GM12878 (cell line): ENCODE measurements at regions not wholly inside any gene's neighbourhood (a gene's known extent, or its start where the extent isn't known, plus 50 kb on each side); places are given as distances from the start of the nearest gene placed in this dataset.

ENCODE experiments used
- ATAC-seq: fragments of 200-7000 bp; cut with Tn5 transposase; 3 replicates; pipeline ENCODE4 v1.9.1; 2020; ENCODE audit warnings: mild to moderate bottlenecking, moderate library complexity
- BruUV-seq: library from RNA; stranded (reverse); fragments of 400-500 nt; replicated peaks from 2 replicates; lab custom pipeline; 2021; lab: Mats Ljungman, UMichigan
- CTCF ChIA-PET: fragments of 300-600 bp; sonication (Branson Sonifier 250); formaldehyde crosslinking; extraction: SDS; loops from one replicate; lab custom pipeline; 2021; ENCODE audit warnings: inconsistent platforms; lab: Yijun Ruan, JAX
- POLR2A ChIA-PET: fragments of 350-600 bp; formaldehyde crosslinking; extraction: SDS; loops from one replicate; lab custom pipeline; 2021; ENCODE audit warnings: inconsistent platforms; lab: Charles Lee
- RAD21 ChIA-PET: fragments of 300-600 bp; sonication (Branson Sonifier 250); formaldehyde crosslinking; loops from one replicate; lab custom pipeline; 2023; ENCODE audit warnings: antibody characterized with exemption; ENCODE audit not compliant: unreplicated experiment; lab: Charles Lee
- SMC1A ChIA-PET: fragments of 300-600 bp; sonication (Branson Sonifier 250); formaldehyde crosslinking; loops from one replicate; lab custom pipeline; 2023; ENCODE audit not compliant: unreplicated experiment, uncharacterized antibody; lab: Charles Lee
- DNase-seq: peaks from one replicate; pipeline ENCODE4 v3.0.0-alpha.2; 2011; ENCODE audit warnings: low read depth, low spot score
- FAIRE-seq: peaks from 3 replicates; lab custom pipeline; 2011; peaks lifted over from hg19 to GRCh38; lab: Jason Lieb, UNC
- H2AFZ ChIP-seq: 2 replicates; pipeline ENCODE4 v1.6.0; 2011; ENCODE audit warnings: low read depth, low read length, control low read depth; ENCODE audit not compliant: control insufficient read depth
- H3K27ac ChIP-seq: 2 replicates; pipeline ENCODE4 v1.5.1; 2011; ENCODE audit warnings: control low read depth; ENCODE audit not compliant: control insufficient read depth, insufficient read depth
- H3K27me3 ChIP-seq, 2 experiments: replicated peaks in 1 of 2; 2 replicates each; pipeline versions ENCODE4 v1.6.0 to v1.6.1; 2011; ENCODE audit warnings: low read length in 1 of 2; ENCODE audit not compliant: control insufficient read depth in 2 of 2, insufficient read depth in 2 of 2
- H3K36me3 ChIP-seq, 2 experiments: 2 replicates each; pipeline ENCODE4 v1.5.1; 2011; ENCODE audit warnings: low read length in 1 of 2; ENCODE audit not compliant: control insufficient read depth in 2 of 2, insufficient read depth in 2 of 2
- H3K4me1 ChIP-seq: 2 replicates; pipeline ENCODE4 v1.6.1; 2011; ENCODE audit warnings: mild to moderate bottlenecking, low read length, moderate library complexity, mixed read lengths; ENCODE audit not compliant: control insufficient read depth, insufficient read depth
- H3K4me2 ChIP-seq: 2 replicates; pipeline ENCODE4 v1.6.0; 2011; ENCODE audit warnings: control low read depth; ENCODE audit not compliant: control insufficient read depth, insufficient read depth
- H3K4me3 ChIP-seq: fragments of 200-600 bp; sonication (generic); 2 replicates; pipeline ENCODE4 v1.5.1; 2016
- H3K79me2 ChIP-seq: 2 replicates; pipeline ENCODE4 v1.6.0; 2011; ENCODE audit warnings: low read length; ENCODE audit not compliant: control insufficient read depth, insufficient read depth
- H3K9ac ChIP-seq: 2 replicates; pipeline ENCODE4 v1.8.0; 2011; ENCODE audit warnings: low read length, control low read depth, mixed read lengths; ENCODE audit not compliant: control insufficient read depth, insufficient read depth
- H3K9me3 ChIP-seq: replicated peaks from 3 replicates; pipeline ENCODE4 v1.5.1; 2011; ENCODE audit warnings: mild to moderate bottlenecking, low read length; ENCODE audit not compliant: control insufficient read depth, insufficient read depth
- H4K20me1 ChIP-seq: 2 replicates; pipeline ENCODE4 v1.6.0; 2011; ENCODE audit not compliant: control insufficient read depth, insufficient read depth
- ASH2L ChIP-seq: fragments of 300-600, 200-600 bp; sonication (generic); IDR thresholded peaks from 2 replicates; pipeline ENCODE4 v1.6.1; 2017; ENCODE audit warnings: low read depth, mild to moderate bottlenecking, borderline replicate concordance
- CUX1 ChIP-seq: IDR thresholded peaks from 2 replicates; pipeline ENCODE4 v1.6.1; 2012; ENCODE audit warnings: improper control_type of control experiment, low read depth, low read length; ENCODE audit not compliant: insufficient replicate concordance
- DPF2 ChIP-seq: fragments of 450-650 bp; IDR thresholded peaks from 2 replicates; pipeline ENCODE4 v1.6.1; 2017; ENCODE audit warnings: mild to moderate bottlenecking
- EZH2 ChIP-seq: IDR thresholded peaks from 2 replicates; pipeline ENCODE4 v1.6.1; 2012; ENCODE audit warnings: low read depth, mild to moderate bottlenecking, control low read depth, inconsistent platforms, low read length, borderline replicate concordance; ENCODE audit not compliant: control insufficient read depth
- FOS ChIP-seq: IDR thresholded peaks from 3 replicates; pipeline ENCODE4 v1.6.1; 2011; ENCODE audit warnings: borderline replicate concordance; ENCODE audit not compliant: insufficient read length; ENCODE audit errors: extremely low read depth
- FOXM1 ChIP-seq: IDR thresholded peaks from 2 replicates; pipeline ENCODE4 v1.6.1; 2012; ENCODE audit warnings: low read depth, mild to moderate bottlenecking, inconsistent platforms, low read length, moderate library complexity
- HDAC6 ChIP-seq: fragments of 200-600 bp; sonication (generic); IDR thresholded peaks from one replicate; pipeline ENCODE4 v1.8.0; 2017; ENCODE audit warnings: antibody characterized with exemption; ENCODE audit not compliant: unreplicated experiment
- NR2F1 ChIP-seq: fragments of 450-650 bp; conservative IDR thresholded peaks from 2 replicates; pipeline ENCODE4 v1.6.1; 2017; ENCODE audit warnings: mild to moderate bottlenecking
- PML ChIP-seq: IDR thresholded peaks from 2 replicates; pipeline ENCODE4 v1.6.1; 2012; ENCODE audit warnings: low read length, inconsistent platforms
- RBBP5 ChIP-seq: fragments of 200-600 bp; sonication (generic); conservative IDR thresholded peaks from 2 replicates; pipeline ENCODE4 v1.6.1; 2016
- TAF1 ChIP-seq: IDR thresholded peaks from 2 replicates; pipeline ENCODE4 v1.6.1; 2011; ENCODE audit warnings: mild to moderate bottlenecking, low read depth, low read length, borderline replicate concordance
- WGBS: methylation state at CpG from one replicate; pipeline ENCODE4 v1.1.6; 2016; ENCODE audit warnings: low lambda C conversion rate; ENCODE audit not compliant: insufficient replicate concordance, insufficient coverage; ENCODE audit errors: missing lambda C conversion rate; 5-methylcytosine and 5-hydroxymethylcytosine counted together
- in situ Hi-C: fragments of 300-500 bp; cut with MboI; formaldehyde crosslinking; loops from 9 replicates; pipeline ENCODE4 v1.14.3; 2018; ENCODE audit warnings: mixed read lengths
- intact Hi-C: fragments of 100-400 bp; cut with micrococcal nuclease; formaldehyde crosslinking; loops from one replicate; pipeline ENCODE4 v1.14.2; 2022; ENCODE audit not compliant: unreplicated experiment
- TF ChIP-seq, protein P1 (sequence below): IDR thresholded peaks from 2 replicates; pipeline ENCODE4 v1.6.1; 2011; ENCODE audit warnings: borderline replicate concordance, low read depth, mild to moderate bottlenecking, moderate library complexity, low read length; ENCODE audit not compliant: insufficient read depth, poor library complexity, severe bottlenecking
- TF ChIP-seq, protein P2 (sequence below): fragments of 450-650 bp; formaldehyde crosslinking; IDR thresholded peaks from 2 replicates; pipeline ENCODE4 v1.4.0; 2022; ENCODE audit warnings: mild to moderate bottlenecking, moderate library complexity

DNA sequence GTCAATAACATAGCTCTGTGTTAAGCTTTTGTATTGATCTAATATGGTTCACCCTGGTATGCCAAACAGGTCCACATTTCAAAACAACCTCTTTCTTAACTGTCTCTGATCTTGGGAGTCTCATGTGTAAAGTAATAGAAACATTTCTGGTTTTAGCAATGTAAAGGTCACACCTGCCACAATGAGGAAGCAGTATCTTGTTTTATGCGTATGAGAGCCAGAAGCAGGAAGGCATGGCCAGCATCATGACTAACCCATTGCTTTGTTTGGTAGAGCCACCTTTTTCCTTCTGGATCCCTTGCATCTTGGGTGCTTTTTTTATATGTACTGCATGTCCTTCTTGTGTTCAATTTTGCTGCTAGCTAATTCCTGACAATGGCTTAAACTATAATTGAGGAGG, 411.3 kb upstream of the SEMA3C start (continued):
- TF ChIP-seq EZH2 (no peak), FOXM1 (no peak)

DNA sequence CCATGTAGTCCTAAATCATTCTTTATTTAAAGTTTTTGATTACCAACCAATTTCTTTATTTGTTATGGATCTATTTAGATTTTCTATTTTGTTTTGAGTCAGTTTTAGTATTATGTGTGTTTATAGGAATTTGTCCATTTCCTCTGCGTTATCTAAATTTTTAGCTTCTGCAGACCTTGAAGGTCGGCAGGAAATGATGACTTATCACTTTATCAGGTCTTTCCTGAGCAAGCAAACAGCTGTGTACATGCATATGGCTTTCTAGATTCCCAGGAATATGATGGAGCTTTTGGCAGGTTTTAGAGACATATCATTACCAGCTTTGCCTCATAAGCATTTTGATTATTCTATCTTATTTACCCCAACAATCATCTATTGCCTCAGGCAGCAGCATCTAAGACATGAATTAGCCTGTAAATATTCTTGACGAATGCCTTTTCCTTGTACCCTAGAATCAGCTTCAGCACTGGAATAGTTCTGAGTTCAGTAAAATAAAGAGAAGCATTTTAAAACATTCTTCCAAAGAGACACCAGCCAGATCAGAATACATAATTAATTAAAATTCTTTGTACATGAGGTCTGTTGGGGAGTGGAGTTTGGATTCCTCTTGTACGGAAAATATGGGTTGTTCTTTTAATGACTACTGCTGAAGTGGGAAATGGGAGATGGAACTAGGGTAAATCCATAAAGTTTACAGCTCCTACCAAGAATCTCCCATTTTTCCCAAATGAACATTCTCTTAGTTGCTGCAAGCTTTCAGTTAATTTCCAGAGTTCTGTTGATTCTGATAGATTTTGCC, 408.8 kb upstream of the SEMA3C start:
- Histone ChIP-seq H3K4me2 (no peak overlapping the region), H4K20me1 (no peaks in the 10 kb centered on the region), H3K27ac (no peak overlapping the region), H2AFZ (no peak overlapping the region), H3K4me1 (no peaks in the 10 kb centered on the region), H3K36me3 (no peaks in the 10 kb centered on the region), H3K79me2 (no peaks in the 10 kb centered on the region), H3K9me3 (no peaks in the 10 kb centered on the region), H3K4me3 (no peak overlapping the region), H3K27me3 (no peaks in the 10 kb centered on the region), H3K9ac (no peak overlapping the region)
- ChIA-PET RAD21 (no interaction called here), SMC1A (interaction anchor here (1.2 kb wide), 1 partner anchor 141 kb away, joined by 3 read pairs; no protein-coding TSS in a partner anchor), CTCF (no interaction called here), POLR2A (no interaction called here)
- no TSS peak for BruUV-seq
- FAIRE-seq (no peak), DNase-seq (no peak), ATAC-seq (no peak)
- in situ Hi-C loops (no loop called here), intact Hi-C loops (no loop called here)
- 23% methylated on average over 4 of the region's 4 CpGs for WGBS
- TF ChIP-seq NR2F1 (no peak), ASH2L (no peak), CUX1 (no peak), TAF1 (no peak), HDAC6 (no peak), FOS (no peak), PML (no peak), RBBP5 (no peak), DPF2 (no peak)
- TF ChIP-seq, protein P1, sequence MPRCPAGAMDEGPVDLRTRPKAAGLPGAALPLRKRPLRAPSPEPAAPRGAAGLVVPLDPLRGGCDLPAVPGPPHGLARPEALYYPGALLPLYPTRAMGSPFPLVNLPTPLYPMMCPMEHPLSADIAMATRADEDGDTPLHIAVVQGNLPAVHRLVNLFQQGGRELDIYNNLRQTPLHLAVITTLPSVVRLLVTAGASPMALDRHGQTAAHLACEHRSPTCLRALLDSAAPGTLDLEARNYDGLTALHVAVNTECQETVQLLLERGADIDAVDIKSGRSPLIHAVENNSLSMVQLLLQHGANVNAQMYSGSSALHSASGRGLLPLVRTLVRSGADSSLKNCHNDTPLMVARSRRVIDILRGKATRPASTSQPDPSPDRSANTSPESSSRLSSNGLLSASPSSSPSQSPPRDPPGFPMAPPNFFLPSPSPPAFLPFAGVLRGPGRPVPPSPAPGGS, result no peak
- TF ChIP-seq, protein P2, sequence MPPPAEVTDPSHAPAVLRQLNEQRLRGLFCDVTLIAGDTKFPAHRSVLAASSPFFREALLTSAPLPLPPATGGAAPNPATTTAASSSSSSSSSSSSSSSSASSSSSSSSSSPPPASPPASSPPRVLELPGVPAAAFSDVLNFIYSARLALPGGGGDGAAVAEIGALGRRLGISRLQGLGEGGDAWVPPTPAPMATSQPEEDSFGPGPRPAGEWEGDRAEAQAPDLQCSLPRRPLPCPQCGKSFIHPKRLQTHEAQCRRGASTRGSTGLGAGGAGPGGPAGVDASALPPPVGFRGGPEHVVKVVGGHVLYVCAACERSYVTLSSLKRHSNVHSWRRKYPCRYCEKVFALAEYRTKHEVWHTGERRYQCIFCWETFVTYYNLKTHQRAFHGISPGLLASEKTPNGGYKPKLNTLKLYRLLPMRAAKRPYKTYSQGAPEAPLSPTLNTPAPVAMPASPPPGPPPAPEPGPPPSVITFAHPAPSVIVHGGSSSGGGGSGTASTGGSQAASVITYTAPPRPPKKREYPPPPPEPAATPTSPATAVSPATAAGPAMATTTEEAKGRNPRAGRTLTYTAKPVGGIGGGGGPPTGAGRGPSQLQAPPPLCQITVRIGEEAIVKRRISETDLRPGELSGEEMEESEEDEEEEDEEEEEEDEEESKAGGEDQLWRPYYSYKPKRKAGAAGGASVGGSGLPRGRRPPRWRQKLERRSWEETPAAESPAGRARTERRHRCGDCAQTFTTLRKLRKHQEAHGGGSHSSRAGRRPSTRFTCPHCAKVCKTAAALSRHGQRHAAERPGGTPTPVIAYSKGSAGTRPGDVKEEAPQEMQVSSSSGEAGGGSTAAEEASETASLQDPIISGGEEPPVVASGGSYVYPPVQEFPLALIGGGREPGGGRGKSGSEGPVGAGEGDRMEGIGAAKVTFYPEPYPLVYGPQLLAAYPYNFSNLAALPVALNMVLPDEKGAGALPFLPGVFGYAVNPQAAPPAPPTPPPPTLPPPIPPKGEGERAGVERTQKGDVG, result no peak
